Mesenchymal stem cell (in vitro differentiated cells and primary cell): ENCODE measurements at regions not wholly inside any gene's neighbourhood (a gene's known extent, or its start where the extent isn't known, plus 50 kb on each side); places are given as distances from the start of the nearest gene placed in this dataset.

ENCODE experiments used
- DNase-seq: peaks from one replicate; pipeline ENCODE4 v3.0.0-alpha.2; 2013
- H2AFZ ChIP-seq: one replicate; pipeline ENCODE4 v1.6.1; 2013; ENCODE audit warnings: low read depth, mild to moderate bottlenecking, control low read depth, inconsistent platforms, low read length, moderate library complexity
- H2AK5ac ChIP-seq: 2 replicates; pipeline ENCODE4 v1.6.1; 2013; ENCODE audit warnings: low read length, moderate library complexity, mild to moderate bottlenecking, inconsistent platforms; ENCODE audit not compliant: severe bottlenecking
- H2BK120ac ChIP-seq: one replicate; pipeline ENCODE4 v1.6.1; 2013; ENCODE audit warnings: low read depth, mild to moderate bottlenecking, inconsistent platforms, low read length, moderate library complexity
- H2BK12ac ChIP-seq, 2 experiments: one replicate each; pipeline ENCODE4 v1.6.1; 2013; ENCODE audit warnings: inconsistent platforms in 2 of 2, low read length in 2 of 2, mild to moderate bottlenecking in 2 of 2, moderate library complexity in 2 of 2, control low read depth in 1 of 2
- H2BK15ac ChIP-seq: one replicate; pipeline ENCODE4 v1.6.1; 2013; ENCODE audit warnings: mild to moderate bottlenecking, low read depth, inconsistent platforms; ENCODE audit not compliant: poor library complexity, severe bottlenecking
- H2BK5ac ChIP-seq: 2 replicates; pipeline ENCODE4 v1.6.1; 2013; ENCODE audit warnings: low read depth, mild to moderate bottlenecking, low read length, control low read depth, inconsistent platforms; ENCODE audit not compliant: poor library complexity, severe bottlenecking
- H3K14ac ChIP-seq, 2 experiments: one replicate each; pipeline ENCODE4 v1.6.1; 2013; ENCODE audit warnings: inconsistent platforms in 2 of 2, low read length in 2 of 2, control low read depth in 1 of 2, mild to moderate bottlenecking in 1 of 2, moderate library complexity in 1 of 2
- H3K18ac ChIP-seq, 2 experiments: one replicate each; pipeline ENCODE4 v1.6.1; 2013; ENCODE audit warnings: inconsistent platforms in 2 of 2, low read length in 2 of 2, control low read depth in 1 of 2, low read depth in 1 of 2, mild to moderate bottlenecking in 1 of 2
- H3K23ac ChIP-seq, 2 experiments: one replicate each; pipeline ENCODE4 v1.6.1; 2013; ENCODE audit warnings: inconsistent platforms in 2 of 2, low read length in 2 of 2, mild to moderate bottlenecking in 2 of 2, moderate library complexity in 2 of 2, control low read depth in 1 of 2
- H3K27ac ChIP-seq: 2 replicates; pipeline ENCODE4 v1.5.1; 2013; ENCODE audit warnings: mild to moderate bottlenecking, moderate library complexity, low read length, control low read depth, inconsistent platforms; ENCODE audit not compliant: poor library complexity, severe bottlenecking
- H3K27me3 ChIP-seq, 2 experiments: 2 replicates each; pipeline versions ENCODE4 v1.6.1 to v1.7.0; 2013; ENCODE audit warnings: low read length in 2 of 2, mild to moderate bottlenecking in 2 of 2, moderate library complexity in 2 of 2, control low read depth in 1 of 2, inconsistent platforms in 1 of 2; ENCODE audit not compliant: control insufficient read depth in 1 of 2, insufficient read depth in 1 of 2
- H3K36me3 ChIP-seq, 2 experiments: 2 replicates each; pipeline versions ENCODE4 v1.6.1 to v1.7.0; 2013; ENCODE audit warnings: low read length in 2 of 2, control low read depth in 1 of 2, inconsistent platforms in 1 of 2, low read depth in 1 of 2, mild to moderate bottlenecking in 1 of 2; ENCODE audit not compliant: insufficient read depth in 2 of 2, control insufficient read depth in 1 of 2
- H3K4ac ChIP-seq, 2 experiments: one replicate each; pipeline ENCODE4 v1.6.1; 2013; ENCODE audit warnings: inconsistent platforms in 2 of 2, low read length in 2 of 2, mild to moderate bottlenecking in 2 of 2, moderate library complexity in 2 of 2, control low read depth in 1 of 2, low read depth in 1 of 2
- H3K4me1 ChIP-seq: 2 replicates; pipeline ENCODE4 v1.6.1; 2013; ENCODE audit warnings: low read depth, low read length, control low read depth; ENCODE audit not compliant: control insufficient read depth, insufficient read depth
- H3K4me2 ChIP-seq: 2 replicates; pipeline ENCODE4 v1.6.1; 2013; ENCODE audit warnings: low read length, mild to moderate bottlenecking, inconsistent platforms; ENCODE audit not compliant: poor library complexity, severe bottlenecking
- H3K4me3 ChIP-seq, 2 experiments: 2 replicates each; pipeline versions ENCODE4 v1.5.1 to v1.7.0; 2013; ENCODE audit warnings: low read length in 2 of 2, mild to moderate bottlenecking in 2 of 2, control low read depth in 1 of 2, low read depth in 1 of 2; ENCODE audit not compliant: insufficient read depth in 1 of 2
- H3K79me1 ChIP-seq: replicated peaks from 2 replicates; pipeline ENCODE4 v1.6.1; 2013; ENCODE audit warnings: mild to moderate bottlenecking, control low read depth, low read length, inconsistent platforms; ENCODE audit not compliant: poor library complexity, severe bottlenecking
- H3K9ac ChIP-seq: 2 replicates; pipeline ENCODE4 v1.7.0; 2013; ENCODE audit warnings: mild to moderate bottlenecking, low read length, moderate library complexity
- H3K9me3 ChIP-seq: 2 replicates; pipeline ENCODE4 v1.7.0; 2013; ENCODE audit warnings: mild to moderate bottlenecking, low read length; ENCODE audit not compliant: control insufficient read depth
- H4K8ac ChIP-seq: one replicate; pipeline ENCODE4 v1.6.1; 2013; ENCODE audit warnings: inconsistent platforms, mild to moderate bottlenecking, low read length, moderate library complexity
- H4K91ac ChIP-seq: one replicate; pipeline ENCODE4 v1.6.1; 2013; ENCODE audit warnings: mild to moderate bottlenecking, low read length, inconsistent platforms
- WGBS: methylation state at CpG from one replicate; pipeline ENCODE4 v1.1.7; 2013; ENCODE audit warnings: mixed read lengths; 5-methylcytosine and 5-hydroxymethylcytosine counted together

DNA sequence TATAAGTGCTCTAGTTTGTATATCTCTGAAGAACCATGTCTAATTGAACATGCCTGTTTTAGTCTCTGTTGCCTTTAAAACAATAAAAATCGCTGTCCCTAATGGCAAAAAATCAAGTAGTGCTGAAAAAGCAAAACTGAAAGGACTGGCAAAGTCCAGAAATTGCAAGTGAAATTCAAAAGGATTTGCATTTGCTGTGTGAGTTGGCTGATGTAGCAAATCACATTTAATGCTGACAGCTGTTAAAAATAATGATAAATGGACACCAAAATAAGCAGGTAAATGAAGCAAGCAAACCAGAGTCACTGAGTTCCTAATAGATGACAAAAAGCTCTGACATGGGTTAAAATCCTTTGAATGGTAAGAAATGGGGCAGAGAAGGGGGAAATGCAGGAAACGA, 874.1 kb downstream of the GRM8 start:
- no peak overlapping the region for H2AFZ ChIP-seq
- no peak overlapping the region for H4K91ac ChIP-seq
- DNase-seq: no peak
- no peak overlapping the region for H3K27ac ChIP-seq
- H3K4ac ChIP-seq: no peak overlapping the region
- no peak overlapping the region for H4K8ac ChIP-seq
- 47% methylated on average over 1 of the region's 2 CpGs for WGBS
- no peak overlapping the region for H2AK5ac ChIP-seq
- H2BK120ac ChIP-seq: no peak overlapping the region
- H3K4me2 ChIP-seq: no peak overlapping the region
- H3K9ac ChIP-seq: no peak overlapping the region
- no peaks in the 10 kb centered on the region for H3K27me3 ChIP-seq
- no peaks in the 10 kb centered on the region for H3K4me1 ChIP-seq
- H3K14ac ChIP-seq: no peak overlapping the region
- no peaks in the 10 kb centered on the region for H3K36me3 ChIP-seq
- H3K18ac ChIP-seq: no peak overlapping the region
- no peak overlapping the region for H2BK15ac ChIP-seq
- no peak overlapping the region for H2BK5ac ChIP-seq
- no peak overlapping the region for H3K23ac ChIP-seq
- peaks cover 18% of the 10 kb centered on the region for H3K9me3 ChIP-seq
- H3K79me1 ChIP-seq: no peaks in the 10 kb centered on the region
- no peak overlapping the region for H3K4me3 ChIP-seq
- H2BK12ac ChIP-seq: no peak overlapping the region

DNA sequence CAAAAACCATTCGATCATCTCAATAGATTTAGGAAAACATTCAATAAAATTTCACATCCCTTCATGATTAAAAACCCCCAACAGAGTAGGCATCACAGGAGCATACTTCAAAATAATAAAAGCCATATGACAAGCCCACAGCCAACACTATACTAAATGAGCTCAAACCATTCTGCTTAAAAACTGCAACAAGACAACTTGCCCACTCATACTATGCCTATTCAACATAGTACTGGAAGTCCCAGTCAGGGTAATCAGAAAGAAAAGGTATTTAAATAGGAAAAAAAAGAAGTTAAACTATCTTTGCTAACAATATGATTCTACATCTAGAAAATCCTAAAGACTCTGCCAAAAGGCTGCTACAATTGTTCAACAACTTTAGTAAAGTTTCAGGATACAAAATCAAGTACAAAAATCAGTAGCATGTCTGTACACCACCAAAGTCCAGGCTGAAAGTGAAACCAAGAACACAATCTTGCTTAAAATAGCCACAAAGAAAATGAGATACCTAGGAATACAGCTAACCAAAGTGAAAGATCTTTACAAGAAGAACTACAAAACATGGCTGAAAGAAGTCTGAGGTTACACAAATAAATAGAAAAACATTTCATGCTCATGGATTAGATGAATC, 882.6 kb downstream of the GRM8 start:
- H4K91ac ChIP-seq: no peak overlapping the region
- no peak overlapping the region for H2BK120ac ChIP-seq
- H3K27ac ChIP-seq: no peak overlapping the region
- no peak for DNase-seq
- H3K27me3 ChIP-seq: no peaks in the 10 kb centered on the region
- H2BK15ac ChIP-seq: no peak overlapping the region
- WGBS: 57% methylated on average over 1 of the region's 1 CpG
- H3K4me2 ChIP-seq: no peak overlapping the region
- H3K4ac ChIP-seq: no peak overlapping the region
- H3K18ac ChIP-seq: no peak overlapping the region
- H3K4me1 ChIP-seq: no peaks in the 10 kb centered on the region
- no peak overlapping the region for H3K9ac ChIP-seq
- no peak overlapping the region for H2BK5ac ChIP-seq
- H4K8ac ChIP-seq: no peak overlapping the region
- no peak overlapping the region for H2AFZ ChIP-seq
- no peaks in the 10 kb centered on the region for H3K79me1 ChIP-seq
- no peak overlapping the region for H2BK12ac ChIP-seq
- H3K9me3 ChIP-seq: peaks cover 21% of the 10 kb centered on the region
- no peaks in the 10 kb centered on the region for H3K36me3 ChIP-seq
- H3K4me3 ChIP-seq: no peak overlapping the region
- no peak overlapping the region for H3K23ac ChIP-seq
- no peak overlapping the region for H2AK5ac ChIP-seq
- no peak overlapping the region for H3K14ac ChIP-seq

DNA sequence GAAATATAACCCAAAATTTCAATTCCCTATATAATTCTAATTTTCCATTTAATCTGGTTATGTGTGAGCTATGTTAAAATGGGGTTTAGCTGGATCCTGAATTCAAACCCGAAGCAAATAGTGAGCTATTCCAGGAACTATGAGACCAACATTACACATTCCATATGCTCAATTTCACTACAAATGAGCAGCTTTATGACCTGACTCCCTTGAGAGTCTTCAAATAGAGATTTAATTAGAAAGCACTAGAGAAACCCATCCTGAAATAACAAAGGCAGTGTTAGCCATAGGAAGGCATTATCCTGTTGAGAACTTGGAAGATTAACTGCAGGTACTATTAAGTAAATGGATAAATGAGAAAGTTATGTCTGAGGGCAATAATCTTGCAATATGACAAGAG, 890.0 kb downstream of the GRM8 start:
- Histone ChIP-seq H4K91ac (no peak overlapping the region), H3K79me1 (no peaks in the 10 kb centered on the region)
- WGBS: 57% methylated on average over 1 of the region's 1 CpG

GRCh38 chr7:126361183-126361582, 891.6 kb downstream of the GRM8 start:
- Histone ChIP-seq H4K8ac (no peak overlapping the region), H2AFZ (no peak overlapping the region), H3K14ac (no peak overlapping the region), H4K91ac (no peak overlapping the region), H3K27ac (no peak overlapping the region), H3K4ac (no peak overlapping the region), H2BK15ac (no peak overlapping the region), H3K18ac (no peak overlapping the region), H3K4me3 (no peak overlapping the region), H2AK5ac (no peak overlapping the region), H3K9ac (no peak overlapping the region), H3K23ac (no peak overlapping the region), H3K36me3 (no peaks in the 10 kb centered on the region), H2BK12ac (no peak overlapping the region), H2BK5ac (no peak overlapping the region), H2BK120ac (no peak overlapping the region), H3K79me1 (no peaks in the 10 kb centered on the region), H3K9me3 (peaks cover 11% of the 10 kb centered on the region), H3K27me3 (no peaks in the 10 kb centered on the region), H3K4me1 (no peaks in the 10 kb centered on the region), H3K4me2 (no peak overlapping the region)
- WGBS: no CpG with 5 or more reads among the region's 3 CpGs
- no peak for DNase-seq

More for the DNA sequence above, 890.0 kb downstream of the GRM8 start:
- Histone ChIP-seq H3K9me3 (peaks cover 9% of the 10 kb centered on the region), H3K4me1 (no peaks in the 10 kb centered on the region), H3K18ac (no peak overlapping the region), H3K27me3 (no peaks in the 10 kb centered on the region), H3K4ac (no peak overlapping the region), H2BK120ac (no peak overlapping the region), H2BK12ac (no peak overlapping the region), H3K9ac (no peak overlapping the region), H3K27ac (no peak overlapping the region), H4K8ac (no peak overlapping the region), H2AK5ac (no peak overlapping the region), H3K23ac (no peak overlapping the region), H3K4me3 (no peak overlapping the region), H2BK5ac (no peak overlapping the region), H2BK15ac (no peak overlapping the region), H3K14ac (no peak overlapping the region), H3K4me2 (no peak overlapping the region), H3K36me3 (no peaks in the 10 kb centered on the region), H2AFZ (no peak overlapping the region)
- DNase-seq: no peak
